Bronchial epithelial cell (primary cell): ENCODE measurements at regions not wholly inside any gene's neighbourhood (a gene's known extent, or its start where the extent isn't known, plus 50 kb on each side); places are given as distances from the start of the nearest gene placed in this dataset.
"Not testable (repeated sequence)": the region's sequence is repeated elsewhere in the genome, so short reads cannot be mapped to it uniquely, and the experiment has no call there.

Source experiments
- DNase-seq: peaks from one replicate; pipeline ENCODE4 v3.0.0-alpha.2; 2010; ENCODE audit warnings: low read depth
- FAIRE-seq: peaks from 2 replicates; lab custom pipeline; 2011; peaks lifted over from hg19 to GRCh38; lab: Jason Lieb, UNC
- H3K27me3 ChIP-seq: 2 replicates; pipeline ENCODE4 v1.5.1; 2011; ENCODE audit warnings: low read length; ENCODE audit not compliant: control insufficient read depth, insufficient read depth
- H3K36me3 ChIP-seq: 2 replicates; pipeline ENCODE4 v1.5.1; 2011; ENCODE audit warnings: low read length; ENCODE audit not compliant: control insufficient read depth, insufficient read depth
- H3K4me3 ChIP-seq: 2 replicates; pipeline ENCODE4 v1.5.1; 2011; ENCODE audit warnings: mild to moderate bottlenecking, low read depth, low read length, control low read depth

DNA sequence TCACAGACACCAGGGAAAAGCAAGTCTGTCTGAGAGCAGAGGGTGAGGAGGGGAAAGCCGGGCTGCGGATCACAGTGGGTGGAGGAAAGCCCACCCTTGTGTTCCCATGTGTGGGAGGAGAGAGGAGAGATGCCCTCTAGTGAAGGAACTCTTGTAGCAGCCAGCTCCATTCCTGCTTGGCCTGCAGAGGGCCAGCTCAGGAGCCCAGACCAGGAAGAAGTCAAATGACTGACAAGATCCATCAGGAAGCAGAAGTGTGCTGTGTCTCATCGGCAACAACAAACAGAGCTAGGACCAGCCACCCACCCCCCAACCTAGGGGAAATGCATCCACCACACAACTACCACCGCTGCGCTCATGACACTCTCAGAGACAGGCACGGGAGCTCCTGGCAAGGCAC lies 1548.3 kb downstream of the RPIA start:
- not testable (repeated sequence) for H3K36me3 ChIP-seq, H3K27me3 ChIP-seq, DNase-seq, FAIRE-seq, H3K4me3 ChIP-seq

DNA sequence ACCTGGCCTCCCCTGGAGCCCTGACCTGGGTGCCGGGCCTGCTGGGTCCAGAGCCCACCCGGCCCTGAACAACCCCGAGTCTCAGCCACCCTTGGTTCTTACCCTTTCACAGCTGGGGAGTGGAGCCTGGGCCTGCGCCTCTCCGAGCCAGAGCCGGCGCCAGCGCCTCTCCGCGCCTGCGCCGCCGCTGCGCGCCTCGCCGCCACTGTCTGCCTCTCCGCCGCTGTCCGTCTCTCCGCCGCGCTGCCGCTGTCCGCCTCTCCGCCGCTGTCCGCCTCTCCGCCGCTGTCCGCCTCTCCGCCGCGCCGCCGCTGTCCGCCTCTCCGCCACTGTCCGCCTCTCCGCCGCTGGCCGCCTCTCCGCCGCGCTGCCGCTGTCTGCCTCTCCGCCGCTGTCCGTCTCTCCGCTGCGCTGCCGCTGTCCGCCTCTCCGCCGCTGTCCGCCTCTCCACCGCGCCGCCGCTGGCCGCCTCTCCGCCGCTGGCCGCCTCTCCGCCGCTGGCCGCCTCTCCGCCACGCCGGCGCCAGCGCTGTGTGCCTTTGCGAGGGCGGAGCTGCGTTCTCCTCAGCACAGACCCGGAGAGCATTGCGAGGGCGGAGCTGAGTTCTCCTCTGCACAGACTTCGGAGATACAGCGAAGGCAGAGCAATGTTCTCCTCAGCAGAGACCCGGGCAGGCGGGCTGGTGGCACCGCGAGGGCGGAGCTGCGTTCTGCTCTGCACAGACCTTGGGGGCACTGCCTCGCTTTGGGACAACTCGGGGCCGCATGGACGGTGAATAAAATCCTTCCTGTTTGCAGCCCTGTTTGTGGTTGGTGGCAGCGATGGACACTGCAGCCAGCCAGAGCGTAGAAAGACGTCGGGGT lies 1553.7 kb downstream of the RPIA start:
- not testable (repeated sequence) for H3K4me3 ChIP-seq, FAIRE-seq, DNase-seq, H3K36me3 ChIP-seq, H3K27me3 ChIP-seq

DNA sequence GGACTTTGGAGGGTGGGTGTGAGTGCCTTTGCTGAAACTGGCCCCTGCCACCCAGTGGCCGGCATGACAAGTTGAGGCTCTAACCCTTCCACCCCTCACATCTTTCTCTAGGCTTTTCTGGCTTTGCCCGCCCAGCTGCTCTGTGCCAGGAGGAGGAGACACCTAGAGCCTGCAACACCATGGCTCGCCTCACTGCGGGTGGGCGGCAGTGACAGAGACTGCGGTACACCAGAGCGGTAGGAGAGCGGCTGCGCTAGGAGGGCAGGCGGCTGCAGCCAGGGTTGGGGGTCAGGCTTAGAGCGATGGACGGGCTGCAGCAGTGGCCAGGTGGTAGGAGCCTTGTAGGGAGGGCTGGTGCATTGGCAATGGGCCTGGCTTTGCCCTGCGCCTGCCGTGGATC lies 1556.9 kb downstream of the RPIA start:
- not testable (repeated sequence) for H3K36me3 ChIP-seq, DNase-seq, H3K4me3 ChIP-seq, FAIRE-seq, H3K27me3 ChIP-seq

DNA sequence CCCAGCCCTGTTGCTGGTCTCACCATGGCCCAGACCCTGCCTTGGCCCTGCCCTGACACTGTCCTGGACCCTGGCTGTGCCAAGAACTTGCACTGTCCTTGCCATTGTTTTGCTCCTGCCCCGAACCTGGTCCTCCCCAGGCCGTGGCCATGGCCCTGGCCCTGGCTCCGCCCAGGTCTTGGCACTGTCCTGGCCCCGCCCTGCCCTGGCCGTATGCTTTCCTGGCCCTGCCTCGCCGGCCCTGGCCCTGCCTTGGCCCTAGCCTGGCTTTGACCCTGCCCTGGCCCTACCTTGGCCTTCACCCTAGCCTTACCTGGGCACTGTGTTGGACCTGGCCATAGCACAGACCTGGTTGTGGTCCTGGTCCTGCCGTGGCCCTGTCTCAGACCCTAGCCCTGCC lies 1558.9 kb downstream of the RPIA start:
- not testable (repeated sequence) for FAIRE-seq, H3K36me3 ChIP-seq, H3K27me3 ChIP-seq, H3K4me3 ChIP-seq, DNase-seq

DNA sequence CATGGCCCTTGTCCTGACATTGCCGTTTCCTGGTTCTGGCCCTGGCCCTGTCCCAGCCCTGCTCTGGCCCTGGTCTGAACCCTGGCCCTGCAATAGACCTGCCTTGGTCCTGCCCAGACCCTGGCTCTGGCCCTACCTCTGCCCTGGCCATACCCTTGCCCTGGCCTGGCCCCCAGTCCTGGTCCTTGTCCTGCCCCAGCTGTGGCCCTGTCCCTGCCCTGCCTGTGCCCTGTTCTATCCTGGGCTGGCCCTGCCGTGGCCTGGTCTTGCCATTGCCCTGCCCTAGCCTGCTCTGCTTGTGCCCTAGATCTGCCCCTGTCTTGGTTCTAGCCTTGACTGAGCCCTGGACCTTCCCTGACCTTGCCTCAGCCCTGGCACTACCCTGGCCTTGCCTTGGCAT lies 1560.1 kb downstream of the RPIA start:
- not testable (repeated sequence) for H3K36me3 ChIP-seq, H3K27me3 ChIP-seq, DNase-seq, FAIRE-seq, H3K4me3 ChIP-seq

DNA sequence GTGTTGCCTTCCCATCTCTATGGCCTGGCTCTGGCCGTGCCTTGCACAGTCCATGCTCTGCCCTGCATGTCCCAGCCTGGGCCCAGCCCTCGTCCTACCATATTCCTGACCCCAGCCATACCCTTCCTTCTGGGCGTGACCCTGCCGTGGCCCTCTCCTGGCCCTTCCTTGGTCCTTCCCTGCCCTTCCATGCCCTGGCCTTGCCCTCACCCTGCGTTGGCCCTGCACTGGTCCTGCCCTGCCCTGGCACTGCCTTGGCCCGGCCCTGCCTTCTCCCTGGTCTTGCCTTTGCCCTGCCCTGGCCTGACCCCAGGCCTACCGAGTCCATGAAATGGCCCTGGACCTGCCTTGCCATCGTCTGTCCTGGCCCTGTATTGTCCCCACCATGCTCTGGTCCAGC lies 1561.8 kb downstream of the RPIA start:
- not testable (repeated sequence) for H3K36me3 ChIP-seq, H3K27me3 ChIP-seq, H3K4me3 ChIP-seq, DNase-seq, FAIRE-seq

DNA sequence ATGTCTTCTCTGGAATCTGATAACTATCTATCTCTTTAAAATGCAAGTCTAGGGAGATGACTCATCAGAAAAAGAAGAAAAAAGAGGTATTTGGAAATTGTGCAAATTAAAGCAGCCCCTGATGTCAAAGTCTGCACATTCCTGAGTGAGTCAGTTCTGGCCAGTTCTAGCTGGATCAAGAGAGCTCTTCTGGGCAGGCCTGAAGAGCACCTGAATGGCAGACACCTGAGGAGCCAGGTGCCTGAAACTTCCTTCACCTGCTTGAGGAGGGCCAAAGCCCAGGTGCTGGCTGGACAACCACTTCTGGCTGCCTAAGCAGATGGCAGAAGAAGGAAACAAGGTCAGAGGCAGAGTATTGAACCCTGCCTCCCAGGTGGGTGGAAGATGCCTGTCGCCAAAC lies 1575.4 kb downstream of the RPIA start:
- not testable (repeated sequence) for H3K36me3 ChIP-seq, H3K4me3 ChIP-seq, H3K27me3 ChIP-seq, FAIRE-seq, DNase-seq

DNA sequence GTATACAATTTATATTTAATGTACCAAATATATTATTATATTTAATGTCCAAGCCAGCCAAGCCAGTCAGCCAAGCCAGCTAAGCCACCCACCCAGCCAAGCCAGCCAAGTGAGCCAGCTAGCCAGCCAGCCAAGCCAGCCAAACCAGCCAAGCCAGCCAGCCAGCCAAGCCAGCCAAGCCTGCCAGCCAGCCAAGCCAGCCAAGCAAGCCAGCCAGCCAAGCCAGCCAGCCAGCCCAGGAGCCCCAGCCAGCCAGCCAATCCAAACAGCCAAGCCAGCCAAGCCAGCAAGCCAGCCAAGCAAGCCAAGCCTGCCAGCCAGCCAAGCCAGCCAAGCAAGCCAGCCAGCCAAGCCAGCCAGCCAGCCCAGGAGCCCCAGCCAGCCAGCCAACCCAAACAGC lies 1596.3 kb downstream of the RPIA start:
- H3K4me3 ChIP-seq, H3K36me3 ChIP-seq, DNase-seq, FAIRE-seq, H3K27me3 ChIP-seq: not testable (repeated sequence)

DNA sequence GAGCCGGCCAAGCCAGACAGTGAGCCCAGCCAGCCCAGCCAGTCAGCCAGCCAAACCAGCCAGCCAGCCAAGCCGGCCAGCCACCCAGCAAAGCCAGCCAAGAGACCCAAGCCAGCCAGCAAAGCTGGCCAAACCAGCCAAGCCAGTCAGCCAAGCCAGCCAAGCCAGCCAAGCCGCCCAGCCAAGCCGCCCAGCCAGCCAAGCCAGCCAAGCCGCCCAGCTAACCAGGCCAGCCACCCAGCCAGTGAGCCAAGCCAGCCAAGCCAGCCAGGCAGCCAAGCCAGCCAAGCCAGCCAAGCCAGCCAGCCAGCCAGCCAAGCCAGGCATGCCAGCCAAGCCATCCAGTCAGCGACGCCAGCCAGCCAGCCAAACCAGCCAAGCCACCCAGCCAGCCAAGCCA lies 1596.9 kb downstream of the RPIA start:
- H3K4me3 ChIP-seq, H3K27me3 ChIP-seq, H3K36me3 ChIP-seq, DNase-seq, FAIRE-seq: not testable (repeated sequence)

DNA sequence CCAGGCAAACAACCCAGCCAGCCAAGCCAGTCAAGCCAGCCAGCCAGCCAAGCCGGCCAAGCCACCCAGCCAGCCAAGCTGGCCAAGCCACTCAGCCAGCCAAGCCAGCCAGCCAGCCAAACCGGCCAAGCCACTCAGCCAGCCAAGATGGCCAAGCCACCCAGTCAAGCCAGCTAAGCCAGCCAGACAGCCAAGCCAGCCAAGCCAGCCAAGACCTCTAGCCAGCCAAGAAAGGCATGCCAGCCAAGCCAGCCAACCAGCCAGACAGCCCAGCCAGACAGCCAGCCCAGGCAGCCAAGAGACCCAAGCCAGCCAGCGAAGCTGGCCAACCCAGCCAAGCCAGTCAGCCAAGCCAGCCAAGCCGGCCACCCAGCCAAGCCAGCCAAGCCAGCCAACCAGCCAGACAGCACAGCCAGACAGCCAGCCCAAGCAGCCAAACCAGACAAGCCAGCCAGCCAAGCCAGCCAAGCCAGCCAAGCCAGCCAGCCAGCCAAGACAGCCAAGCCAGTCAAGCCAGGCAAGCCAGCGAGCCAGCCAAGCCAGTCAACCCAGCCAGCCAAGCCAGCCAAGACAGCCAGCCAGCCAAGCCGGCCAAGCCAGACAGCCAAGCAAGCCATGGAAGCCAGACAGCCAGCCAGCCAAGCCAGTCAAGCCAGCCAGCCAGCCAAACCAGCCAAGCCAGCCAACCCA lies 1598.0 kb downstream of the RPIA start:
- H3K36me3 ChIP-seq, H3K27me3 ChIP-seq, H3K4me3 ChIP-seq, DNase-seq, FAIRE-seq: not testable (repeated sequence)

DNA sequence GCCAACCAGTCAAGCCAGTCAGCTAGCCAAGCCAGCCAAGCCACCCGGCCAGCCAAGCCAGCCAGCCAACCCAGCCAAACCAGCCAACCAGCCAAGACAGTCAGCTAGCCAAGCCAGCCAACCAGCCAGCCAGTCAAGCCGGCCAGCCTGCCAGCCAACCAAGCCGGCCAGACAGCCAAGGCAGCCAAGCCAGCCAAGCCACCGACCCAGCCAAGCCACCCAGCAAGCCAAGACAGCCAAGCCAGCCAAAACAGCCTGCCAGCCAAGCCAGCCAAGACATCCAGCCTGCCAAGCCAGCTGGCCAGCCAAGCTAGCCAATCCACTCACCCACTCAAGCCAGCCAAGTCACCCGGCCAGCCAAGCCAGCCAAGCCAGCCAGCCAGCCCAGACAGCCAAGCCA lies 1599.2 kb downstream of the RPIA start:
- DNase-seq, result not testable (repeated sequence)

DNA sequence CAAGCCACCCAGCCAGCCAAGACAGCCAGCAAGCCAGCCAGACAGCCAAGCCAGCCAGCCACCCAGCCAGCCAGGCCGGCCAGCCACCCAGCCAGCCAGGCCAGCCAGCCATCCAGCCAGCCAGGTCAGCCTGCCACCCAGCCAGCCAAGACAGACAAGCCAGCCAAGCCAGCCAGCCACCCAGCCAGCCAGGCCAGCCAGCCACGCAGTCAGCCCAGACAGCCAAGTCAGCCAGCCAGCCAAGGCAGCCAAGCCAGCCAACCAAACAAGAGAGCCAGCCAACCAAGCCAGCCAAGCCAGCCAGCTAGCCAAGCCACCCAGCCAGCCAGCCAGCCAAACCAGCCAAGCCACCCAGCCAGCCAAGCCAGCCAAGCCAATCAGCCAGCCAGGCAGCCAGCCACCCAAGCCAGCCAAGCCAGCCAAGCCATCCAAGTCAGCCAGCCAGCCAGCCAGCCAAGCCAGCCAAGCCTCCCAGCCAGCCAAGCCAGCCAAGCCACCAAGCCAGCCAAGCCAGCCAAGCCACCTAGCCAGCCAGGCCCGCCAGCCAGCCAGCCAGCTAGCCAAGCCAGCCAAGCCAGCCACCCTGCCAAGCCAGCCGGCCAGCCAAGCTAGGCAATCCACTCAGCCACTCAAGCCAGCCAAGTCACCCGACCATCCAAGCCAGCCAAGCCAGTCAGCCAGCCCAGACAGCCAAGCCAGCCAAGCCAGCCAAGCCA lies 1599.9 kb downstream of the RPIA start:
- DNase-seq, H3K27me3 ChIP-seq, H3K4me3 ChIP-seq, FAIRE-seq, H3K36me3 ChIP-seq: not testable (repeated sequence)

More for the DNA sequence above, 1599.2 kb downstream of the RPIA start:
- H3K27me3 ChIP-seq, H3K4me3 ChIP-seq, H3K36me3 ChIP-seq, FAIRE-seq: not testable (repeated sequence)

DNA sequence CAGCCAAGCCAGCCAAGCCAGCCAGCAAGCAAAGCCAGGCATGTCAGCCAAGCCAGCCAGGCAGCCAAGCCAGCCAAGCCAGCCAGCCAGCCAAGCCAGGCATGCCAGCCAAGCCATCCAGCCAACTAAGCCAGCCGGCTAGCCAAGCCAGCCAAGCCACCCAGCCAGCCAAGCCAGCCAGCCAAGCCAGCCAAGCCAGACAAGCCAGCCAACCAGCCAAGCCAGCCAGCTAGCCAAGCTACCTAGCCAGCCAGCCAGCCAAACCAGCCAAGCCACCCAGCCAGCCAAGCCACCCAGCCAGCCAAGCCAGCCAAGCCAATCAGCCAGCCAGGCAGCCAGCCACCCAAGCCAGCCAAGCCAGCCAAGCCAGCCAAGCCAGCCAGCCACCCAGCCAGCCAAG lies 1600.5 kb downstream of the RPIA start:
- not testable (repeated sequence) for H3K36me3 ChIP-seq, FAIRE-seq, H3K27me3 ChIP-seq, DNase-seq, H3K4me3 ChIP-seq

DNA sequence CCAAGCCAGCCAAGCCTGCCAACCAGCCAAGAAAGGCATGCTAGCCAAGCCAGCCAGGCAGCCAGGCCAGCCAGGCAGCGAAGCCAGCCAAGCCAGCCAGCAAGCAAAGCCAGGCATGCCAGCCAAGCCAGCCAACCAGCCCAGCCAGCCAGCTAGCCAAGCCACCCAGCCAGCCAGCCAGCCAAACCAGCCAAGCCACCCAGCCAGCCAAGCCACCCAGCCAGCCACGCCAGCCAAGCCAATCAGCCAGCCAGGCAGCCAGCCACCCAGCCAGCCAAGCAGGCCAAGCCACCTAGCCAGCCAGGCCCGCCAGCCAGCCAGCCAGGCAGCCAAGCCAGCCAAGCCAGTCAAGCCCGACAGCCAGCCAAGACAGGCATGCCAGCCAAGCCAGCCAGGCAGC lies 1601.0 kb downstream of the RPIA start:
- DNase-seq, H3K36me3 ChIP-seq, H3K27me3 ChIP-seq, FAIRE-seq, H3K4me3 ChIP-seq: not testable (repeated sequence)
